Tongue (tissue), 1 donor: ENCODE measurements at regions not wholly inside any gene's neighbourhood (a gene's known extent, or its start where the extent isn't known, plus 50 kb on each side); places are given as distances from the start of the nearest gene placed in this dataset.

ENCODE experiments used
- DNase-seq: peaks from one replicate; pipeline ENCODE4 v3.0.0-alpha.2; 2015

GRCh38 chr2:160679686-160680085 is 186.1 kb upstream of the RBMS1 start:
- no peak for DNase-seq

- no peak for DNase-seq
Measured at GRCh38 chr2:160680294-160680693, 186.7 kb upstream of the RBMS1 start.

GRCh38 chr2:160680974-160681373 is 187.4 kb upstream of the RBMS1 start:
- no peak for DNase-seq

- no peak for DNase-seq
Measured at GRCh38 chr2:160683206-160683605, 189.6 kb upstream of the RBMS1 start.

- no peak for DNase-seq
Measured at GRCh38 chr2:160687629-160688028, 194.0 kb upstream of the RBMS1 start.

GRCh38 chr2:160689441-160689840 is 195.8 kb upstream of the RBMS1 start:
- DNase-seq: no peak

GRCh38 chr2:160694221-160694620 is 200.6 kb upstream of the RBMS1 start:
- no peak for DNase-seq

GRCh38 chr2:160694631-160695030 is 201.0 kb upstream of the RBMS1 start:
- no peak for DNase-seq

GRCh38 chr2:160695402-160696086 is 201.9 kb upstream of the RBMS1 start:
- peak; percentile 50 for DNase-seq

GRCh38 chr2:160696087-160696452 is 202.5 kb upstream of the RBMS1 start:
- DNase-seq: peak; percentile 14

GRCh38 chr2:160697817-160698216 is 204.2 kb upstream of the RBMS1 start:
- DNase-seq: no peak

- DNase-seq: no peak
Measured at GRCh38 chr2:160700021-160700814, 206.6 kb upstream of the RBMS1 start.

- DNase-seq: no peak
Measured at GRCh38 chr2:160701822-160702221, 208.2 kb upstream of the RBMS1 start.

- no peak for DNase-seq
Measured at GRCh38 chr2:160702754-160703153, 209.1 kb upstream of the RBMS1 start.

GRCh38 chr2:160703648-160704585 is 210.3 kb upstream of the RBMS1 start:
- DNase-seq: peak; percentile 64

GRCh38 chr2:160715428-160715827 is 221.8 kb upstream of the RBMS1 start:
- peak; percentile 14 for DNase-seq

- no peak for DNase-seq
Measured at GRCh38 chr2:160719116-160719515, 225.5 kb upstream of the RBMS1 start.

- no peak for DNase-seq
Measured at GRCh38 chr2:160720098-160720497, 226.5 kb upstream of the RBMS1 start.

- DNase-seq: no peak
Measured at GRCh38 chr2:160721089-160722040, 227.8 kb upstream of the RBMS1 start.

- DNase-seq: no peak
Measured at GRCh38 chr2:160726046-160726445, 232.4 kb upstream of the RBMS1 start.

GRCh38 chr2:160730296-160730995 is 236.8 kb upstream of the RBMS1 start:
- DNase-seq: no peak
